MCF 10A (cell line): ENCODE measurements at regions not wholly inside any gene's neighbourhood (a gene's known extent, or its start where the extent isn't known, plus 50 kb on each side); places are given as distances from the start of the nearest gene placed in this dataset.

Source experiments
- BruUV-seq: library from RNA; stranded (reverse); fragments of 400-500 nt; replicated peaks from 2 replicates; lab custom pipeline; 2021; lab: Mats Ljungman, UMichigan
- CTCF ChIA-PET: fragments of 300-600 bp; sonication (Branson Sonifier 250); formaldehyde crosslinking; extraction: SDS; loops from one replicate; lab custom pipeline; 2021; ENCODE audit warnings: antibody characterized with exemption, inconsistent platforms; lab: Yijun Ruan, JAX
- POLR2A ChIA-PET: fragments of 300-600, 350-650 bp; sonication (Branson Sonifier 250); formaldehyde crosslinking; extraction: SDS; loops from one replicate; lab custom pipeline; 2020; ENCODE audit warnings: antibody characterized with exemption, inconsistent platforms; lab: Yijun Ruan, JAX
- DNase-seq: peaks from one replicate; pipeline ENCODE4 v3.0.0-alpha.2; 2018; ENCODE audit not compliant: unreplicated experiment
- H3K27ac Mint-ChIP-seq: one replicate; pipeline ENCODE4 v1.8.0; 2022; ENCODE audit warnings: mild to moderate bottlenecking, low read depth, mixed read lengths; ENCODE audit not compliant: unreplicated experiment
- H3K27me3 Mint-ChIP-seq: one replicate; pipeline ENCODE4 v1.8.0; 2022; ENCODE audit warnings: mixed read lengths; ENCODE audit not compliant: insufficient read depth, unreplicated experiment
- H3K36me3 Mint-ChIP-seq: one replicate; pipeline ENCODE4 v1.8.0; 2022; ENCODE audit warnings: mild to moderate bottlenecking, moderate library complexity, mixed read lengths; ENCODE audit not compliant: insufficient read depth, unreplicated experiment
- H3K4me1 Mint-ChIP-seq: one replicate; pipeline ENCODE4 v1.8.0; 2022; ENCODE audit warnings: mixed read lengths; ENCODE audit not compliant: insufficient read depth, unreplicated experiment
- H3K4me3 Mint-ChIP-seq: one replicate; pipeline ENCODE4 v1.8.0; 2022; ENCODE audit warnings: mild to moderate bottlenecking, moderate library complexity, mixed read lengths; ENCODE audit not compliant: unreplicated experiment
- H3K9me3 Mint-ChIP-seq: one replicate; pipeline ENCODE4 v1.8.0; 2022; ENCODE audit warnings: mixed read lengths; ENCODE audit not compliant: unreplicated experiment
- CTCF ChIP-seq: fragments of 200-600 bp; IDR thresholded peaks from one replicate; pipeline ENCODE4 v1.8.0; 2022; ENCODE audit warnings: antibody characterized with exemption, mild to moderate bottlenecking; ENCODE audit not compliant: unreplicated experiment
- intact Hi-C: fragments of 100-400 bp; cut with micrococcal nuclease; formaldehyde crosslinking; loops from 2 replicates; pipeline ENCODE4 v1.14.1; 2022

GRCh38 chrX:39163581-39164126 lies 362.4 kb downstream of the MID1IP1 start:
- POLR2A ChIA-PET = interaction anchor here (0.5 kb wide), 1 partner anchor 86 kb away, joined by 3 read pairs; no protein-coding TSS in a partner anchor
- Mint-ChIP-seq H3K27me3 (peaks cover 74% of the 10 kb centered on the region), H3K36me3 (no peaks in the 10 kb centered on the region), H3K27ac (no peak overlapping the region), H3K9me3 (no peaks in the 10 kb centered on the region), H3K4me1 (no peaks in the 10 kb centered on the region), H3K4me3 (no peak overlapping the region)
- intact Hi-C loops = no loop called here
- BruUV-seq = no TSS peak
- CTCF ChIA-PET = interaction anchor here (0.7 to 1.2 kb wide), 2 partner anchors 410 to 499 kb away, joined by 3 to 4 read pairs; no protein-coding TSS in a partner anchor
- no peak for DNase-seq
- TF ChIP-seq CTCF = no peak

- no peak for TF ChIP-seq CTCF
- ChIA-PET POLR2A (no interaction called here), CTCF (interaction anchor here (0.7 kb wide), 1 partner anchor 500 kb away, joined by 4 read pairs; no protein-coding TSS in a partner anchor)
- DNase-seq = no peak
- Mint-ChIP-seq H3K27me3 (peaks cover 69% of the 10 kb centered on the region), H3K36me3 (no peaks in the 10 kb centered on the region), H3K4me1 (no peaks in the 10 kb centered on the region), H3K27ac (no peak overlapping the region), H3K4me3 (no peak overlapping the region), H3K9me3 (no peaks in the 10 kb centered on the region)
- BruUV-seq = no TSS peak
- intact Hi-C loops = no loop called here
Measured at GRCh38 chrX:39164212-39164611, 363.0 kb downstream of the MID1IP1 start.

GRCh38 chrX:39165185-39165584 lies 363.9 kb downstream of the MID1IP1 start:
- no TSS peak for BruUV-seq
- no peaks in the 10 kb centered on the region for H3K36me3 Mint-ChIP-seq
- ChIA-PET CTCF (interaction anchor here (0.6 kb wide), 1 partner anchor 16 kb away, joined by 3 read pairs; no protein-coding TSS in a partner anchor), POLR2A (no interaction called here)
- peaks cover 59% of the 10 kb centered on the region for H3K27me3 Mint-ChIP-seq
- no peak overlapping the region for H3K27ac Mint-ChIP-seq
- H3K4me1 Mint-ChIP-seq = no peaks in the 10 kb centered on the region
- intact Hi-C loops = no loop called here
- DNase-seq = no peak
- TF ChIP-seq CTCF = no peak
- no peak overlapping the region for H3K4me3 Mint-ChIP-seq
- H3K9me3 Mint-ChIP-seq = no peaks in the 10 kb centered on the region

GRCh38 chrX:39165773-39166172 lies 364.5 kb downstream of the MID1IP1 start:
- H3K36me3 Mint-ChIP-seq = no peaks in the 10 kb centered on the region
- TF ChIP-seq CTCF = no peak
- H3K27me3 Mint-ChIP-seq = peaks cover 53% of the 10 kb centered on the region
- no TSS peak for BruUV-seq
- ChIA-PET CTCF (no interaction called here), POLR2A (no interaction called here)
- DNase-seq = no peak
- no peaks in the 10 kb centered on the region for H3K4me1 Mint-ChIP-seq
- intact Hi-C loops = no loop called here
- H3K27ac Mint-ChIP-seq = no peak overlapping the region
- no peak overlapping the region for H3K4me3 Mint-ChIP-seq
- no peaks in the 10 kb centered on the region for H3K9me3 Mint-ChIP-seq
